ENCODE measurements at regions not wholly inside any gene's neighbourhood (a gene's known extent, or its start where the extent isn't known, plus 50 kb on each side); places are given as distances from the start of the nearest gene placed in this dataset.

DNA sequence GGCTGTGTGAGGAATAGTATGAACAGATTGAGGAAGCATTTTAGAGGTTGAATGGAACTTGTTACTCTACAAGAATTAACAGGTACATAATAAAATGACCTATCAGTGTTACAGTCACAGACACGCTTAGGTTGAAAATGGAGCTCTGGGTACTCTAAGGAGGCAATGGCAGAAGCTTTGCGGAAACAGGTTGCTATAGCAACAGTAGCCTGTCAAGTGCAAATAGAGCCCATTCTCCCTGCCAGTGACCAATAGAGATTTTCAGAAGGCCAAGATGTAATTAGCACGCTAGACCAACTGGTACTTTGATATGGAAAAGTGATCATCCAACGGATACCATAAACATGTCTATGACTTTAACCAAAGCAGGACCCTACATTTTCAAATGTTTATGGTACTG is 148.5 kb upstream of the FREM2 start:
- intact Hi-C loops (cut with micrococcal nuclease), result no loop called here
- Mint-ChIP-seq H3K4me1 (ENCODE audit: low read depth) (no peaks in the 10 kb centered on the region), H3K36me3 (ENCODE audit: low read depth) (no peaks in the 10 kb centered on the region), H3K27ac (no peak overlapping the region), H3K9me3 (no peaks in the 10 kb centered on the region), H3K27me3 (no peaks in the 10 kb centered on the region), H3K4me3 (no peak overlapping the region)

DNA sequence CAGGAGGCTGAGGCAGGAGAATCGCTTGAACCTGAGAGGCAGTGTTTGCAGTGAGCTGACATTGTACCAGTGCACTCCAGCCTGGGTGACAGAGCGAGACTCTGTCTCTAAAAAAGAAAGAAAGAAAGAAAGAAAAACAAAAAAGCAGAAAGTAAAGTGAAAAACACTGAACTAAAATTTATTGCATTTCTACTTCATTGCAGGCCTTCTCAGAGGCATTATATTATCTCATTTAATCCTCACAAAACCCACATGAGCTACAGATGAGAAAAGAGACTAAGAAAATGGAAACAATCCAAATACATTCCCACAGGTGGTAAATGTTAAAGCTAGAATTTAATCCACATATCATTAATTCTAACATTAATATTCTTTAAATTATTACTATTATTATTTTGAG is 147.2 kb upstream of the FREM2 start:
- H3K27me3 Mint-ChIP-seq, result no peaks in the 10 kb centered on the region
- intact Hi-C loops (cut with micrococcal nuclease), result no loop called here
- no peaks in the 10 kb centered on the region for H3K4me1 Mint-ChIP-seq (ENCODE audit: low read depth)
- no peaks in the 10 kb centered on the region for H3K36me3 Mint-ChIP-seq (ENCODE audit: low read depth)
- no peak overlapping the region for H3K4me3 Mint-ChIP-seq
- H3K9me3 Mint-ChIP-seq, result no peaks in the 10 kb centered on the region
- no peak overlapping the region for H3K27ac Mint-ChIP-seq

DNA sequence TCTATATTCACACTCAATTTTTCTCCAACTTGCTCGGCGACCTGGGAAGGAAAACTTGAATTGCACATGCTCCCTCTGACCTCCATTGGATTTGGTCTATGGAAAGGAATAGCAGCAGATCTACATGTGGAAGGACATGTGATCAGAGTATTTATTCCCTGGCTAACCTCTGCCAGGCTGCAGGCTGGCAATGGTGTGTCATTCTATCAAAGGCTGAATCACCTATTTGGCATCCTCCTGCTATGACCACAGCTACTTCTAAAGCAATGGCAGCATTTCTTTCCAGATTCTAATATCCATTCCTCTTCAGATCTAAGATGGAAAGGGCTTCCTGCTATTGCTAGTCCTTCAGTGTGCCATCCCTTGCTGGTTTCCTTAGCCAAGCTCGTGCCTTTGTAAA is 144.3 kb upstream of the FREM2 start:
- Mint-ChIP-seq H3K27me3 (no peaks in the 10 kb centered on the region), H3K27ac (no peak overlapping the region), H3K36me3 (ENCODE audit: low read depth) (no peaks in the 10 kb centered on the region), H3K4me1 (ENCODE audit: low read depth) (no peaks in the 10 kb centered on the region), H3K4me3 (no peak overlapping the region), H3K9me3 (no peaks in the 10 kb centered on the region)
- intact Hi-C loops (cut with micrococcal nuclease), result no loop called here

DNA sequence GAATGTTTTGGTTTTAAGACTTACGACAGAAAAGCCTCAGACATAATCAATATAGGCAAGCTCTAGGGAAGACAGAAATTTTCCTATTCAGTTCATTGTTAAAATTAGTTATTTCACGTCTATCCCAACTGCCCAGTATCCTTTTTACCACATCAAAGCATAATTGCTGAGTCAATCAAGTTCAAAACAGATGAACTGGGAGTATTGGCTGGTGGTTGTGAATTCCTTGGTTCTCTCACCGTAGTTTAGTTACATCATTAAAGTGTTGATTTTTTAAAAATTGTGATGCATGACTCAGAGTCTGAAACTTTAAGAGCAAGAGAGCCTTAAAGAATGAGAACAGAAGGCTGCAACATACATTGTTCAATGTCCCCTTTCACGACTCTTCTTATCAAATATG is 143.3 kb upstream of the FREM2 start:
- Mint-ChIP-seq H3K36me3 (ENCODE audit: low read depth) (no peaks in the 10 kb centered on the region), H3K9me3 (no peaks in the 10 kb centered on the region), H3K4me3 (no peak overlapping the region), H3K4me1 (ENCODE audit: low read depth) (no peaks in the 10 kb centered on the region), H3K27ac (no peak overlapping the region), H3K27me3 (no peaks in the 10 kb centered on the region)
- intact Hi-C loops (cut with micrococcal nuclease), result no loop called here

DNA sequence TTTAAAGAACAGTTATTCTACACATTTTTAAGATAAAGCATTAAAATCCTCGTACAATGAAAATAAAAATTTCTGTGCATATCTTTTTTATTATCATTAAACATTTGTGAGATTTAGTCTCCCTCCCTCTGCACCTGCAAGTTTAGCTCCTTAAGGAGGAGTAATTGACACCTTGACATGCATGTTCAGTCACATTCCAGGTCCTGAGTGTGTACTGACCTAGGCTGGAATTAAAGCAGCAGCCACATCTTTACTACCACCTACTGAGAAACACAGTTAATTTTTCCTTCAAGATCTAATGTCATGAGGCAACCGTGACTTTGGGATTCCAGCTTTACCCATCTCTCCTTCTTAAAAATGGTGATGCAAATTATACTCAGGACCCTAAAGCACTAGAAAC is 123.1 kb upstream of the FREM2 start:
- intact Hi-C loops (cut with micrococcal nuclease), result no loop called here
- H3K4me3 Mint-ChIP-seq, result no peak overlapping the region
- H3K27ac Mint-ChIP-seq, result no peak overlapping the region
- no peaks in the 10 kb centered on the region for H3K4me1 Mint-ChIP-seq (ENCODE audit: low read depth)
- H3K27me3 Mint-ChIP-seq, result no peaks in the 10 kb centered on the region
- H3K36me3 Mint-ChIP-seq (ENCODE audit: low read depth), result no peaks in the 10 kb centered on the region
- H3K9me3 Mint-ChIP-seq, result no peaks in the 10 kb centered on the region

DNA sequence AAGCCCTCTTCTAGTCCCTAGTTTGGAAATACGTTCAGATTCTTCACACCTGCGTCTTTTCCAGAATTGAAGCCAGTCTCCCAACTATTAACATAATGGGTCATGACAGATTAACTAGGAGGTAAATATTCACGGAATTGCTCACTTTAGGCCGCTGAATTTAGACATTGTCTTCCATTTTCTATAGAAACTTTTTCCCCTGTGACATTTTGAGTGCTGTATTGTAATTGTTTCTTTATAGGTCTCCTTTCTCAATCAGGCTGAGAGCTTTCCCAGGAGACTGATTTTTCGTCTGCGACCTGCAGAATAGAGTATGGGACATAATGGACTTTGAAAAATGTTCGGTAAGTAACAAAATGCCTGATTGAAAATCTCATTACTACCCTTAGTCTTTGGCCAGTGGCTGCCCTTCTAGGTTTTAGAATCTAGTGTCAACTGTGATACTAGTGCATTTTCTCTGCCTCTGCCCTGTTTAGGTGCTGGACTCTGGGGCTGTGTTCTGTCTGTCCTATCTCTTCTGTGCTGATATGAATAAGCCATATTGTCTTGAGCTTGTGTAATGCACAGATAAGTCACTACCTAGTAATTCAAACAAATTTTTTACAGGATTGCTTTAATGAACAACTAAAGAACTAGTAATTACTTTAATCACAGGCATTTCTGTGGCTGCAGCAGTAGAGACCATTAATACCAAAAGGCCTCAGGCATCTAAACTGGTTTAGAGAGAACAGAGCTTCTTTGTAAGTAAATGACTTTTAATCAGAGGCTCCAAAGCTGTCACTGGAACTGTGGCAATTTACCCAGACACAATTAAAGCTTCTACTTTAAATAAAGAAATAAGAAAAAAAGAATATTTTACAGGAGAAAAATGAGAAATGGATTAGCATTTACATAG is 122.4 kb upstream of the FREM2 start:
- Mint-ChIP-seq H3K9me3 (peaks cover 6% of the 10 kb centered on the region), H3K4me1 (ENCODE audit: low read depth) (no peaks in the 10 kb centered on the region), H3K4me3 (no peak overlapping the region), H3K27me3 (no peaks in the 10 kb centered on the region), H3K36me3 (ENCODE audit: low read depth) (no peaks in the 10 kb centered on the region), H3K27ac (no peak overlapping the region)
- intact Hi-C loops (cut with micrococcal nuclease), result no loop called here

DNA sequence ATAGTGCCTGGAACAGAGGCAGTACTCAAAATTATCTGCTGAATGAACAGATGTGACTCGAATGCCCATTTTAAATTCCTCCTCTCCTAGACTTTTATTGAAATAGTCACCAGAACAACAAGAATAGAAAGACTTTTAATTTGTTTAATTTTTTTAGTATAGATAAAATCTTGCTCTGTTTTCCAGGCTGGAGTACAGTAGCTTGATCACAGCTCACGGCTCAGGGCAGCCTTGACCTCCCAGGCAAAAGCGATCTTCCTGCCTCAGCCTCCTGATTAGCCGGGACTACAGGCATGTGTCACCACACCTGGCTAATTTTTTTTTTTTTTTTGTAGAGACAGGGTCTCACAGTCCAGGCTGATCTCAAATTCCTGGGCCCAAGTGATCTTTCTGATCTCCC is 120.9 kb upstream of the FREM2 start:
- no peak overlapping the region for H3K27ac Mint-ChIP-seq
- no peaks in the 10 kb centered on the region for H3K27me3 Mint-ChIP-seq
- H3K4me3 Mint-ChIP-seq, result no peak overlapping the region
- intact Hi-C loops (cut with micrococcal nuclease), result no loop called here
- peaks cover 13% of the 10 kb centered on the region for H3K9me3 Mint-ChIP-seq
- H3K36me3 Mint-ChIP-seq (ENCODE audit: low read depth), result no peaks in the 10 kb centered on the region
- H3K4me1 Mint-ChIP-seq (ENCODE audit: low read depth), result no peaks in the 10 kb centered on the region

DNA sequence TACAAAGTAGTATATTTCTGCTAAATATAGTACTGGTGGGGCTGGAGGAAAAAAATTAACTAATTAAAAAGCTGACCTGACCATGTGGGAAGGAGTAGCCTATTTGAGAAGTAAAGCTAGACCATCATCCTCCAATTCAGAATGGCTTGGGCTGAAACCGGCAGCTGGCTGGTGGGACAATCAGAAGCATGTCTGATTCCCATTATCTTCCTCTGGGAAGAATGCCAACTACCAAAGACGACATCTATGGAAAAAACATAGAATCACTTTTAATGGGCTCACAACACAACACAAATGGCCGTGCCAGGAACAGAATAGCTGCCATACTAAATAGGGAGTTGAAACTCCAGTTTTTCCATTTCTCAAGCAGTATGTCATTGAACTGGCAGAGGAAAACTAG is 120.4 kb upstream of the FREM2 start:
- Mint-ChIP-seq H3K27ac (no peak overlapping the region), H3K4me3 (no peak overlapping the region), H3K9me3 (peaks cover 13% of the 10 kb centered on the region), H3K4me1 (ENCODE audit: low read depth) (no peaks in the 10 kb centered on the region), H3K36me3 (ENCODE audit: low read depth) (no peaks in the 10 kb centered on the region), H3K27me3 (no peaks in the 10 kb centered on the region)
- intact Hi-C loops (cut with micrococcal nuclease), result no loop called here

DNA sequence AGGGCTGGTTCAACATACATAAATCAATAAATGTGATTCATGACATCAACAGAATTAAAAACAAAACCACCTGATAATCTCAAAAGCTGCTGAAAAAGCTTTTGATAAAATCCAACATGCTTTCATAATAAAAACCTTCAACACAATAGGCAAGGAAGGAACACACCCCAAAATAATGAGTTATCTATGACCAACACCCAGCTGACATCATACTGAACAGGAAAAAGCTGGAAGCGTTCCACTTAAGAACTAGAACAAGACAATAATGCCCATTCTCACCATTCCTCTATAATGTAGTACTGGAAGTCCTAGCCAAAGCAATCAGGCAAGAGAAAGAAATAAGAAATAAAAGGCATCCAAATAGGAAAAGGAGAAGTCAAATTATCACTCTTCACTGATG is 116.2 kb upstream of the FREM2 start:
- H3K4me1 Mint-ChIP-seq (ENCODE audit: low read depth), result no peaks in the 10 kb centered on the region

DNA sequence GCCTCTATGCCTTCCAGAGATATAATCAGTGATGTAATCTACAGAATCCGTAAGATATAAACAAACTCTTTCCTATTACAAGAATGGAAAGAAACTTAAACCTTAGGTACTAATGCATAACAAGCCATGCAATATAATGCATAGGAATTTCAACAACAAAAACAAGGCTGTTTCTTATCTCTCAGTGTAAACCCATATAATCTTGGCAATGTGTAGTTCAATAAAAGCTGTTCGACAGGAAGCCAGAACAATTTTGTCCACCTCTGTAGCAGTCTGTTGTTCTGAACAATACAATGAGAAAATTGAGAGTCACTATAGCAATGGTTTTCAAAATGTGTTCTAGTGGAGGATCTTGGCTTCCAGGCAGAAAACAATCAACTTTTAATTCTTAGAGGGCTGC is 111.5 kb upstream of the FREM2 start:
- intact Hi-C loops (cut with micrococcal nuclease), result no loop called here
- H3K4me1 Mint-ChIP-seq (ENCODE audit: low read depth), result no peaks in the 10 kb centered on the region
- H3K4me3 Mint-ChIP-seq, result no peak overlapping the region
- no peaks in the 10 kb centered on the region for H3K36me3 Mint-ChIP-seq (ENCODE audit: low read depth)
- no peaks in the 10 kb centered on the region for H3K9me3 Mint-ChIP-seq
- H3K27ac Mint-ChIP-seq, result no peak overlapping the region
- no peaks in the 10 kb centered on the region for H3K27me3 Mint-ChIP-seq

More for the DNA sequence above, 116.2 kb upstream of the FREM2 start:
- no peaks in the 10 kb centered on the region for H3K27me3 Mint-ChIP-seq
- no peak overlapping the region for H3K4me3 Mint-ChIP-seq
- intact Hi-C loops (cut with micrococcal nuclease), result no loop called here
- peaks cover 13% of the 10 kb centered on the region for H3K9me3 Mint-ChIP-seq
- H3K27ac Mint-ChIP-seq, result no peak overlapping the region
- no peaks in the 10 kb centered on the region for H3K36me3 Mint-ChIP-seq (ENCODE audit: low read depth)

DNA sequence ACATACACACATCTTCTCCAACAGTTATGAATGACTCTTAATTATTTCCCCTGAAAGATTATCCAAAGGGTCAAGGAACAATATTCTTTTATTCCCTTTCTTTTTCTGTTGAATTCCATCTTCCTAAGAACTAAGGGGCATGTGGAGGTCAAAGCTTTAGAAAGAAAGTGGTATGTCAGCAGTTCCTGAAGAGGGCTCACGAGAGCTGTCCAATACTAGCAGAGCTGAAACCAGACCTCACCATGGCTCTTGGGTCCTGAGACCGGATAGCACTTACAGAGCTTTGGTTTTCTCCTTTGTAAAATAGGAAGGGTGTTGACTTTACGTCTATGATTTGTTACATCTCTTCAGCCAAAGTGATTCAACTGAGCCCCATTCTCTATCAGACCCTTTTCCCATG is 109.8 kb upstream of the FREM2 start:
- H3K9me3 Mint-ChIP-seq, result no peaks in the 10 kb centered on the region
- no peak overlapping the region for H3K27ac Mint-ChIP-seq
- intact Hi-C loops (cut with micrococcal nuclease), result no loop called here
- no peaks in the 10 kb centered on the region for H3K36me3 Mint-ChIP-seq (ENCODE audit: low read depth)
- H3K4me1 Mint-ChIP-seq (ENCODE audit: low read depth), result no peaks in the 10 kb centered on the region
- H3K27me3 Mint-ChIP-seq, result no peaks in the 10 kb centered on the region
- H3K4me3 Mint-ChIP-seq, result no peak overlapping the region

DNA sequence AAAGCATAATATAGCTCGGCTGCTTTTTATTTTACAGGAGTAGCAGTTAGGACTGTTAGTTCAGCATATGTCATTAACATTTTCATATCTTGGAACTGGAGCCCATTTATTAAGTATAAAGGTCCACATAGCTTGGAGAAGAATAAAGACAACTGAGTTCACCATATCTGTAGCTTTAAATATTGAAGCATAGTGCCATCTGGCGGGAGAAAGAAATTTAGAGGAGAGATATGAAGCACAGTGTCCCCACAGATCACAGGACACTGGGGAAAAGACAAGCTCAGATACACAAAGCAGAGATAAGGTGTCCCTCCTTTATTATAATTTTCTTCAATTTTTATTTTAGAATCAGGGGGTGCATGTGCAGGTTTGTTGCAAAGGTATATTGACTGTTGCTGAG is 104.7 kb upstream of the FREM2 start:
- Mint-ChIP-seq H3K4me1 (ENCODE audit: low read depth) (no peaks in the 10 kb centered on the region), H3K9me3 (no peaks in the 10 kb centered on the region), H3K4me3 (no peak overlapping the region), H3K27me3 (no peaks in the 10 kb centered on the region), H3K36me3 (ENCODE audit: low read depth) (no peaks in the 10 kb centered on the region), H3K27ac (no peak overlapping the region)
- intact Hi-C loops (cut with micrococcal nuclease), result loop anchor here (5.0 kb wide), 1 partner anchor 1505 kb away; no protein-coding TSS in a partner anchor

DNA sequence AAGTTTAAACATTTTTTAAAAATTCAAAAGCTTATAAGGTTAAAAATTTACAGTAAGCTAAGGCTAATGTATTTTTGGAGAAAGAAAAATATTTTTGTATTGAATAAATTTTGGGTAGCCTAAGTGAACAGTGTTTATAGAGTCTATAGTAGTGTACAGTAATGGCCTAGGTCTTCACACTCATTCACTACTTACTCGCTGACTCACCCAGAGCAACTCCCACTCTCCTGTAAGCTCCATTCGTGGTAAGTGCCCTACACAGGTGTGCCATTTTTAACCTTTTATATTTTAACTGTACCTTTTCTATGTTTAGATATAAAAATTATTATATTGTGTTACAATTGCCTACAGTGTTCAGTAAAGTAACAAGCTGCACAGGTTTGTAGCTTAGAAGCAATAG is 96.6 kb upstream of the FREM2 start:
- peaks cover 8% of the 10 kb centered on the region for H3K9me3 Mint-ChIP-seq
- no peak overlapping the region for H3K4me3 Mint-ChIP-seq
- no peak overlapping the region for H3K27ac Mint-ChIP-seq
- H3K27me3 Mint-ChIP-seq, result no peaks in the 10 kb centered on the region
- no peaks in the 10 kb centered on the region for H3K4me1 Mint-ChIP-seq (ENCODE audit: low read depth)
- H3K36me3 Mint-ChIP-seq (ENCODE audit: low read depth), result no peaks in the 10 kb centered on the region
- intact Hi-C loops (cut with micrococcal nuclease), result no loop called here

DNA sequence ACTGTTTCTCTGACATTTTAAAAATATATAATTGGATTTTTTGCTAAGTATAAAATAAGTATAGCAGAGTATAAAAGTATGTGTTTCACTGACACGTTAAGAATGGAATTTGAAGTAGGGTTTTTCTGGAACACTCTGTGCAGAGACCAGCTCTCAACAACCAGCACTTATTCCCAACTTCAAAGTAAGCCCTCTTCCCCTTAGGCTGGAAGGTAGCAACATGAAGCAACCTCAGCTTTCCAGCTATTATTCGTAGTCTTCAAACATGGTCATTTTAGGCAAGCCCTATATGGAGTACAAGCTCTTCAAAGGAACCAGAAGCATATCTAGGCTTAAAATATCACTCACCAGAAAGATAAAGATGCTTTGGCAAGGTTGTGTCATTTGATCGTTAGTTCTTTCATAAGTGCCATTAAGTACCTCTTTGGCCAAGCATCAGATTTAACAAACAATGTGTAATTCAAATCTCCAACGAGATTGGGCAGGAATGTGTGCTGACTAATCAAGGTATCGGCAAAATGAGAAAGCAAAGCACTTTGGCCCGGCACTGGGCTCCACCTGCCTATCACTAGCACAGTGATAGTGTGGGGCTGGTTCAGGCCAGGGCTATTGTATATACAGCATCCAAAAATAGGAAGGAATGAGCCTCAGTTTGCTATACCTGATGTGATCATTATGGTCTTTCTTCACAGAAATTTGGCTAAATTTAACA is 95.9 kb upstream of the FREM2 start:
- Mint-ChIP-seq H3K36me3 (ENCODE audit: low read depth) (no peaks in the 10 kb centered on the region), H3K4me1 (ENCODE audit: low read depth) (no peaks in the 10 kb centered on the region), H3K27me3 (no peaks in the 10 kb centered on the region)

More for the DNA sequence above, 95.9 kb upstream of the FREM2 start:
- intact Hi-C loops (cut with micrococcal nuclease), result no loop called here
- peaks cover 8% of the 10 kb centered on the region for H3K9me3 Mint-ChIP-seq
- H3K4me3 Mint-ChIP-seq, result no peak overlapping the region
- H3K27ac Mint-ChIP-seq, result no peak overlapping the region
